Neural progenitor cell (in vitro differentiated cells): ENCODE measurements at regions not wholly inside any gene's neighbourhood (a gene's known extent, or its start where the extent isn't known, plus 50 kb on each side); places are given as distances from the start of the nearest gene placed in this dataset.

ENCODE experiments used
- DNase-seq: peaks from one replicate; pipeline ENCODE4 v3.0.0-alpha.2; 2016; ENCODE audit warnings: low spot score
- H2AFZ ChIP-seq: fragments of 200-600 bp; sonication (generic); replicated peaks from 2 replicates; pipeline ENCODE4 v1.6.1; 2016; ENCODE audit warnings: antibody characterized with exemption
- H3F3A ChIP-seq: fragments of 200-600 bp; sonication (generic); 2 replicates; pipeline ENCODE4 v1.6.1; 2016; ENCODE audit warnings: antibody characterized with exemption, low read depth
- H3K27ac ChIP-seq: fragments of 200-600 bp; sonication (generic); 2 replicates; pipeline ENCODE4 v1.5.1; 2016; ENCODE audit warnings: mild to moderate bottlenecking
- H3K27me3 ChIP-seq: fragments of 200-600 bp; sonication (generic); 2 replicates; pipeline ENCODE4 v1.6.1; 2016; ENCODE audit warnings: mild to moderate bottlenecking, moderate library complexity
- H3K36me3 ChIP-seq: fragments of 200-600 bp; sonication (generic); 2 replicates; pipeline ENCODE4 v1.5.1; 2016
- H3K4me1 ChIP-seq: fragments of 200-600 bp; sonication (generic); 2 replicates; pipeline ENCODE4 v1.6.1; 2016; ENCODE audit warnings: mixed run types
- H3K4me2 ChIP-seq: fragments of 200-600 bp; sonication (generic); 2 replicates; pipeline ENCODE4 v1.6.1; 2016
- H3K4me3 ChIP-seq: fragments of 200-600 bp; sonication (generic); 2 replicates; pipeline ENCODE4 v1.5.1; 2016
- H3K79me2 ChIP-seq: fragments of 200-600 bp; sonication (generic); 2 replicates; pipeline ENCODE4 v1.6.1; 2016; ENCODE audit warnings: low read depth
- H3K9ac ChIP-seq: fragments of 200-600 bp; sonication (generic); 2 replicates; pipeline ENCODE4 v1.6.1; 2016
- H3K9me3 ChIP-seq: fragments of 200-600 bp; sonication (generic); 2 replicates; pipeline ENCODE4 v1.5.1; 2016; ENCODE audit warnings: low read depth
- H4K20me1 ChIP-seq: fragments of 200-600 bp; sonication (generic); 2 replicates; pipeline ENCODE4 v1.6.1; 2016; ENCODE audit warnings: low read depth
- H3K27ac Mint-ChIP-seq: 3 replicates; pipeline ENCODE4 v1.8.0; 2021; ENCODE audit warnings: mixed read lengths
- H3K27me3 Mint-ChIP-seq: 2 replicates; pipeline ENCODE4 v1.8.0; 2022; ENCODE audit warnings: low read depth, mild to moderate bottlenecking, inconsistent platforms, moderate library complexity, mixed read lengths; ENCODE audit not compliant: insufficient read depth
- H3K36me3 Mint-ChIP-seq: 3 replicates; pipeline ENCODE4 v1.8.0; 2021; ENCODE audit warnings: mixed read lengths
- H3K4me1 Mint-ChIP-seq: 3 replicates; pipeline ENCODE4 v1.8.0; 2021; ENCODE audit warnings: mixed read lengths
- H3K4me3 Mint-ChIP-seq: 3 replicates; pipeline ENCODE4 v1.8.0; 2021; ENCODE audit warnings: mild to moderate bottlenecking, moderate library complexity, mixed read lengths
- H3K9me3 Mint-ChIP-seq: 3 replicates; pipeline ENCODE4 v1.8.0; 2020; ENCODE audit warnings: mixed read lengths
- CTCF ChIP-seq: fragments of 200-600 bp; sonication (generic); IDR thresholded peaks from 2 replicates; pipeline ENCODE4 v1.5.1; 2017; ENCODE audit warnings: antibody characterized with exemption, mild to moderate bottlenecking
- EZH2 ChIP-seq: fragments of 200-600 bp; sonication (generic); IDR thresholded peaks from 2 replicates; pipeline ENCODE4 v1.6.1; 2017; ENCODE audit warnings: antibody characterized with exemption, mild to moderate bottlenecking, moderate library complexity
- EZH2phosphoT487 ChIP-seq: fragments of 200-600 bp; sonication (generic); IDR thresholded peaks from 2 replicates; pipeline ENCODE4 v1.6.1; 2017; ENCODE audit warnings: antibody characterized with exemption

- H3K4me1 ChIP-seq: no peaks in the 10 kb centered on the region
- H3K4me3 Mint-ChIP-seq: no peak overlapping the region
- no peak overlapping the region for H3K27ac ChIP-seq
- H3K9me3 Mint-ChIP-seq: no peaks in the 10 kb centered on the region
- no peaks in the 10 kb centered on the region for H3K36me3 ChIP-seq
- no peak overlapping the region for H3K4me3 ChIP-seq
- no peak for DNase-seq
- H3K27ac Mint-ChIP-seq: no peak overlapping the region
- H3K9ac ChIP-seq: no peak overlapping the region
- no peaks in the 10 kb centered on the region for H3K27me3 Mint-ChIP-seq
- H3F3A ChIP-seq: no peaks in the 10 kb centered on the region
- no peak overlapping the region for H3K4me2 ChIP-seq
- H4K20me1 ChIP-seq: no peaks in the 10 kb centered on the region
- H3K4me1 Mint-ChIP-seq: peaks cover 8% of the 10 kb centered on the region
- H3K79me2 ChIP-seq: no peaks in the 10 kb centered on the region
- no peak for TF ChIP-seq EZH2phosphoT487
- TF ChIP-seq EZH2: no peak
- TF ChIP-seq CTCF: no peak
- no peak overlapping the region for H2AFZ ChIP-seq
- no peaks in the 10 kb centered on the region for H3K27me3 ChIP-seq
- H3K36me3 Mint-ChIP-seq: no peaks in the 10 kb centered on the region
- no peaks in the 10 kb centered on the region for H3K9me3 ChIP-seq
These were observed 103.0 kb downstream of the FSCB start for GRCh38 chr14:44404036-44404435.

DNA sequence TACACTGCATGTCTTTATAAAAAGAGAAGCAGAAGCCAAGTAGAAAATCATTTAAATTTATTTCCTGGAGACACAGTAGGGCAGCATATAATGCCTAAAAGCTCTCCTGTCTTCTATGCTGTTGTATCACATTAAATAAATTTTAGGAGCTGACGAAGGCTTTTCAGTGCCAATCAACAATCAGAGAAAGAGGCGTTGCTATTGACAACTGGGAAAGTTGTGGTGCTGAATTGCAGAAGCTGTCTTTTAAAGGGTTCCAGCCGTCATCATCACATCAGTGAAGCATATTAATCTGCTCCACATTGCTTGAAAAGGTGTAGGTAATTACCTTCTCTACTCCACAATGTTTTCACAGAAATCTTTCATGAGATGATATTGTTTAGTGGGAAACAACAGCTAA, 103.9 kb downstream of the FSCB start:
- no peaks in the 10 kb centered on the region for H3K36me3 Mint-ChIP-seq
- no peak overlapping the region for H3K4me3 Mint-ChIP-seq
- no peak overlapping the region for H3K9ac ChIP-seq
- no peaks in the 10 kb centered on the region for H3K9me3 Mint-ChIP-seq
- no peaks in the 10 kb centered on the region for H3F3A ChIP-seq
- no peak overlapping the region for H3K4me3 ChIP-seq
- no peaks in the 10 kb centered on the region for H3K27me3 Mint-ChIP-seq
- peaks cover 8% of the 10 kb centered on the region for H3K4me1 Mint-ChIP-seq
- H3K4me1 ChIP-seq: no peaks in the 10 kb centered on the region
- no peak for DNase-seq
- H3K4me2 ChIP-seq: no peak overlapping the region
- no peaks in the 10 kb centered on the region for H4K20me1 ChIP-seq
- no peak overlapping the region for H2AFZ ChIP-seq
- no peaks in the 10 kb centered on the region for H3K36me3 ChIP-seq
- TF ChIP-seq EZH2phosphoT487 (no peak), CTCF (no peak), EZH2 (no peak)
- no peaks in the 10 kb centered on the region for H3K9me3 ChIP-seq
- no peaks in the 10 kb centered on the region for H3K27me3 ChIP-seq
- no peak overlapping the region for H3K27ac ChIP-seq
- H3K79me2 ChIP-seq: no peaks in the 10 kb centered on the region
- no peak overlapping the region for H3K27ac Mint-ChIP-seq

DNA sequence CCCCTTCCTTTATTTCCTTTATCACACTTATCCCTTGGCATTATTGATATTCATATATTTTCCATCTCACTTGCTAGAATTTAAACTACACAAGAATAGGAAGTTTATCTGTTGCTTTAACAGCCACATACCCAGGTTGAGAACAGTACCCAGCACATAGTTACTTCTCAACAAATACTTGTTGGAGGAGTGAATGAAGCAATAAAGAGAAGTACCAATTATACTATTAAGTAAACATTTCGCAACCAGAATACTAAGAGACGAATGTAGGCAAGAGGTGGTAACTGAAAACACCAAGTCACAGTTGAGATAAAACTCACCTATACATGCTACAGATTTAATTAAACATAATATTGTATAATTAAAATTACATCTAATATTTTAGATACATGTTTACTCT, 110.9 kb downstream of the FSCB start:
- H3K4me3 ChIP-seq: no peak overlapping the region
- H3K9ac ChIP-seq: no peak overlapping the region
- Mint-ChIP-seq H3K4me3 (no peak overlapping the region), H3K36me3 (no peaks in the 10 kb centered on the region), H3K27me3 (no peaks in the 10 kb centered on the region), H3K4me1 (no peaks in the 10 kb centered on the region), H3K9me3 (no peaks in the 10 kb centered on the region), H3K27ac (no peak overlapping the region)
- no peak overlapping the region for H2AFZ ChIP-seq
- H3K9me3 ChIP-seq: no peaks in the 10 kb centered on the region
- no peaks in the 10 kb centered on the region for H4K20me1 ChIP-seq
- H3K27ac ChIP-seq: no peak overlapping the region
- H3K4me1 ChIP-seq: no peaks in the 10 kb centered on the region
- H3K36me3 ChIP-seq: no peaks in the 10 kb centered on the region
- no peaks in the 10 kb centered on the region for H3K27me3 ChIP-seq
- TF ChIP-seq EZH2: no peak
- no peak for TF ChIP-seq CTCF
- TF ChIP-seq EZH2phosphoT487: no peak
- no peak for DNase-seq
- no peaks in the 10 kb centered on the region for H3F3A ChIP-seq
- no peaks in the 10 kb centered on the region for H3K79me2 ChIP-seq
- H3K4me2 ChIP-seq: no peak overlapping the region

- Histone ChIP-seq H3K27ac (no peak overlapping the region), H3K9ac (no peak overlapping the region), H4K20me1 (no peaks in the 10 kb centered on the region), H3K4me1 (no peaks in the 10 kb centered on the region), H3F3A (no peaks in the 10 kb centered on the region), H3K9me3 (no peaks in the 10 kb centered on the region), H3K4me2 (no peak overlapping the region), H2AFZ (no peak overlapping the region), H3K36me3 (no peaks in the 10 kb centered on the region), H3K79me2 (no peaks in the 10 kb centered on the region), H3K4me3 (no peak overlapping the region), H3K27me3 (no peaks in the 10 kb centered on the region)
- TF ChIP-seq CTCF: no peak
- TF ChIP-seq EZH2: no peak
- no peak for TF ChIP-seq EZH2phosphoT487
- Mint-ChIP-seq H3K27ac (no peak overlapping the region), H3K27me3 (no peaks in the 10 kb centered on the region), H3K4me1 (no peaks in the 10 kb centered on the region), H3K4me3 (no peak overlapping the region), H3K36me3 (no peaks in the 10 kb centered on the region), H3K9me3 (no peaks in the 10 kb centered on the region)
- no peak for DNase-seq
These were observed 114.1 kb downstream of the FSCB start for GRCh38 chr14:44392984-44393383.
